Breast epithelium (tissue), 3 donors: ENCODE measurements at regions not wholly inside any gene's neighbourhood (a gene's known extent, or its start where the extent isn't known, plus 50 kb on each side); places are given as distances from the start of the nearest gene placed in this dataset.

Source experiments
- CTCF ChIP-seq, 3 donors: fragments of 450-650 bp; IDR thresholded peaks; one replicate each; pipeline ENCODE4 v1.5.1; 2016 to 2017; ENCODE audit warnings: antibody characterized with exemption in 3 of 3, mild to moderate bottlenecking in 3 of 3, moderate library complexity in 3 of 3
- POLR2A ChIP-seq: fragments of 450-650 bp; IDR thresholded peaks from one replicate; pipeline ENCODE4 v1.6.1; 2016; ENCODE audit warnings: antibody characterized with exemption, mild to moderate bottlenecking, moderate library complexity

- TF ChIP-seq CTCF (IDR thresholded peaks at IDR 0.05): no peak
- TF ChIP-seq POLR2A: no peak
Observed at GRCh38 chr2:167857416-167857815, 390.0 kb downstream of the STK39 start.
